WTC11 (cell line): ENCODE measurements at regions not wholly inside any gene's neighbourhood (a gene's known extent, or its start where the extent isn't known, plus 50 kb on each side); places are given as distances from the start of the nearest gene placed in this dataset.

Experiments used
- ATAC-seq: fragments of 200-7000 bp; cut with Tn5 transposase; 2 replicates; pipeline ENCODE4 v1.10.0; 2021; ENCODE audit warnings: mild to moderate bottlenecking, moderate library complexity
- CTCF ChIA-PET: fragments of 300-600 bp; sonication (Branson Sonifier 250); formaldehyde crosslinking; loops from one replicate; lab custom pipeline; 2021; ENCODE audit warnings: antibody characterized with exemption; lab: Charles Lee
- POLR2A ChIA-PET: fragments of 350-600 bp; sonication (Branson Sonifier 250); formaldehyde crosslinking; loops from one replicate; lab custom pipeline; 2021; ENCODE audit warnings: antibody characterized with exemption; lab: Charles Lee
- DNase-seq: peaks from one replicate; pipeline ENCODE4 v3.0.0; 2021; ENCODE audit warnings: low spot score
- H3K27ac Mint-ChIP-seq: 2 replicates; pipeline ENCODE4 v1.8.0; 2021; ENCODE audit warnings: mixed read lengths
- H3K27me3 Mint-ChIP-seq: 2 replicates; pipeline ENCODE4 v1.8.0; 2021; ENCODE audit warnings: low read depth, mild to moderate bottlenecking, moderate library complexity, mixed read lengths
- H3K36me3 Mint-ChIP-seq: 2 replicates; pipeline ENCODE4 v1.8.0; 2021; ENCODE audit warnings: mixed read lengths
- H3K4me1 Mint-ChIP-seq: 2 replicates; pipeline ENCODE4 v1.8.0; 2022; ENCODE audit warnings: mixed read lengths
- H3K4me3 Mint-ChIP-seq: 2 replicates; pipeline ENCODE4 v1.8.0; 2021; ENCODE audit warnings: mild to moderate bottlenecking, moderate library complexity, mixed read lengths
- H3K9me3 Mint-ChIP-seq: 2 replicates; pipeline ENCODE4 v1.8.0; 2021; ENCODE audit warnings: mixed read lengths
- CBFB ChIP-seq: sonication (generic); formaldehyde crosslinking; IDR thresholded peaks from 2 replicates; pipeline ENCODE4 v1.8.1; 2022; ENCODE audit warnings: mild to moderate bottlenecking, low read depth, missing genetic modification reagents
- CDX4 ChIP-seq: fragments of 250-450 bp; sonication (Bioruptor Pico); IDR thresholded peaks from 2 replicates; pipeline ENCODE4 v1.9.0; 2021; ENCODE audit warnings: moderate library complexity, mild to moderate bottlenecking, inconsistent platforms, borderline replicate concordance
- CREB1 ChIP-seq: sonication (generic); formaldehyde crosslinking; IDR thresholded peaks from 2 replicates; pipeline ENCODE4 v1.8.0; 2023; ENCODE audit warnings: mild to moderate bottlenecking, missing genetic modification reagents
- E2F1 ChIP-seq: sonication (generic); formaldehyde crosslinking; IDR thresholded peaks from 2 replicates; pipeline ENCODE4 v1.8.0; 2022; ENCODE audit warnings: mild to moderate bottlenecking, missing genetic modification reagents
- HMGA2 ChIP-seq: fragments of 250-450 bp; sonication (Bioruptor Pico); IDR thresholded peaks from 2 replicates; pipeline ENCODE4 v1.4.0; 2021; ENCODE audit warnings: mild to moderate bottlenecking, moderate library complexity
- HMGXB4 ChIP-seq: sonication (generic); formaldehyde crosslinking; IDR thresholded peaks from 2 replicates; pipeline ENCODE4 v1.8.1; 2023; ENCODE audit warnings: mild to moderate bottlenecking, moderate library complexity, missing genetic modification reagents
- MXD4 ChIP-seq: fragments of 250-450 bp; sonication (Bioruptor Pico); IDR thresholded peaks from 2 replicates; pipeline ENCODE4 v1.8.0; 2021; ENCODE audit warnings: mild to moderate bottlenecking, moderate library complexity, borderline replicate concordance
- NR3C1 ChIP-seq: sonication (generic); formaldehyde crosslinking; conservative IDR thresholded peaks from 2 replicates; pipeline ENCODE4 v1.8.1; 2023; ENCODE audit warnings: low read depth, mild to moderate bottlenecking, missing genetic modification reagents
- SMAD4 ChIP-seq: sonication (generic); formaldehyde crosslinking; IDR thresholded peaks from 2 replicates; pipeline ENCODE4 v1.8.0; 2022; ENCODE audit warnings: mild to moderate bottlenecking, missing genetic modification reagents
- SP1 ChIP-seq: sonication (generic); formaldehyde crosslinking; conservative IDR thresholded peaks from 2 replicates; pipeline ENCODE4 v1.8.1; 2022; ENCODE audit warnings: missing genetic modification reagents
- STAT6 ChIP-seq: sonication (generic); formaldehyde crosslinking; conservative IDR thresholded peaks from 2 replicates; pipeline ENCODE4 v1.8.1; 2023; ENCODE audit warnings: mild to moderate bottlenecking, low read depth, missing genetic modification reagents, moderate library complexity
- TEAD4 ChIP-seq: sonication (generic); formaldehyde crosslinking; IDR thresholded peaks from 2 replicates; pipeline ENCODE4 v1.8.0; 2022; ENCODE audit warnings: mild to moderate bottlenecking, missing genetic modification reagents
- USF2 ChIP-seq: sonication (generic); formaldehyde crosslinking; IDR thresholded peaks from 2 replicates; pipeline ENCODE4 v1.8.1; 2023; ENCODE audit warnings: mild to moderate bottlenecking, missing genetic modification reagents, moderate library complexity
- ZNF232 ChIP-seq: sonication (generic); formaldehyde crosslinking; IDR thresholded peaks from 2 replicates; pipeline ENCODE4 v1.8.0; 2022; ENCODE audit warnings: mild to moderate bottlenecking, missing genetic modification reagents
- ZNF512 ChIP-seq: sonication (generic); formaldehyde crosslinking; IDR thresholded peaks from 2 replicates; pipeline ENCODE4 v1.8.1; 2022; ENCODE audit warnings: missing genetic modification reagents, borderline replicate concordance

GRCh38 chr16:6967796-6968320 lies 364.8 kb upstream of the RBFOX1 start:
- Mint-ChIP-seq H3K9me3 (peaks cover 82% of the 10 kb centered on the region), H3K27ac (no peak overlapping the region), H3K36me3 (peaks cover 77% of the 10 kb centered on the region), H3K27me3 (peaks cover 20% of the 10 kb centered on the region), H3K4me1 (no peaks in the 10 kb centered on the region), H3K4me3 (no peak overlapping the region)
- TF ChIP-seq HMGXB4 = no peak
- TF ChIP-seq MXD4 (CRISPR knock-in tag) = no peak
- no peak for TF ChIP-seq NR3C1 (CRISPR knock-in tag)
- no peak for TF ChIP-seq SMAD4 (CRISPR knock-in tag)
- no peak for TF ChIP-seq CBFB (CRISPR knock-in tag)
- TF ChIP-seq ZNF512 = no peak
- no peak for TF ChIP-seq HMGA2
- no peak for TF ChIP-seq ZNF232 (CRISPR knock-in tag)
- TF ChIP-seq E2F1 = no peak
- TF ChIP-seq CREB1 (CRISPR knock-in tag) = no peak
- no peak for TF ChIP-seq SP1 (CRISPR knock-in tag)
- no peak for TF ChIP-seq STAT6 (CRISPR knock-in tag)
- ATAC-seq = no peak
- POLR2A ChIA-PET = no interaction called here
- CTCF ChIA-PET = no interaction called here
- no peak for DNase-seq

GRCh38 chr16:6966925-6967324 lies 365.7 kb upstream of the RBFOX1 start:
- Mint-ChIP-seq H3K36me3 (peaks cover 77% of the 10 kb centered on the region), H3K27me3 (peaks cover 15% of the 10 kb centered on the region), H3K4me1 (no peaks in the 10 kb centered on the region), H3K4me3 (no peak overlapping the region), H3K27ac (no peak overlapping the region), H3K9me3 (peaks cover 84% of the 10 kb centered on the region)
- POLR2A ChIA-PET = no interaction called here
- no peak for TF ChIP-seq CDX4 (CRISPR knock-in tag)
- no peak for TF ChIP-seq TEAD4 (CRISPR knock-in tag)
- TF ChIP-seq USF2 (CRISPR knock-in tag) = no peak
- CTCF ChIA-PET = no interaction called here
- no peak for ATAC-seq
- no peak for DNase-seq
